ENCODE measurements at regions not wholly inside any gene's neighbourhood (a gene's known extent, or its start where the extent isn't known, plus 50 kb on each side); places are given as distances from the start of the nearest gene placed in this dataset.

GRCh38 chr5:57094753-57095683 lies 78.8 kb upstream of the GPBP1 start:
- Mint-ChIP-seq H3K36me3 (ENCODE audit: low read depth) (peaks cover 3% of the 10 kb centered on the region), H3K9me3 (peaks cover 30% of the 10 kb centered on the region), H3K27me3 (ENCODE audit: low read depth) (peaks cover 22% of the 10 kb centered on the region), H3K4me1 (ENCODE audit: low read depth) (no peaks in the 10 kb centered on the region), H3K27ac (no peak overlapping the region), H3K4me3 (no peak overlapping the region)

GRCh38 chr5:57097526-57097925 lies 76.3 kb upstream of the GPBP1 start:
- no peak overlapping the region for H3K27ac Mint-ChIP-seq
- no peaks in the 10 kb centered on the region for H3K4me1 Mint-ChIP-seq (ENCODE audit: low read depth)
- H3K36me3 Mint-ChIP-seq (ENCODE audit: low read depth), result peaks cover 3% of the 10 kb centered on the region
- no peak overlapping the region for H3K4me3 Mint-ChIP-seq
- H3K9me3 Mint-ChIP-seq, result peaks cover 30% of the 10 kb centered on the region
- H3K27me3 Mint-ChIP-seq (ENCODE audit: low read depth), result peaks cover 35% of the 10 kb centered on the region

- Mint-ChIP-seq H3K27me3 (ENCODE audit: low read depth) (peaks cover 42% of the 10 kb centered on the region), H3K9me3 (peaks cover 14% of the 10 kb centered on the region), H3K4me1 (ENCODE audit: low read depth) (no peaks in the 10 kb centered on the region), H3K27ac (no peak overlapping the region), H3K4me3 (no peak overlapping the region), H3K36me3 (ENCODE audit: low read depth) (peaks cover 3% of the 10 kb centered on the region)
Observed at GRCh38 chr5:57102189-57102904, 71.5 kb upstream of the GPBP1 start.

GRCh38 chr5:57102905-57103255 lies 71.0 kb upstream of the GPBP1 start:
- Mint-ChIP-seq H3K27ac (no peak overlapping the region), H3K27me3 (ENCODE audit: low read depth) (peaks cover 37% of the 10 kb centered on the region), H3K9me3 (peaks cover 9% of the 10 kb centered on the region), H3K4me1 (ENCODE audit: low read depth) (no peaks in the 10 kb centered on the region), H3K4me3 (no peak overlapping the region), H3K36me3 (ENCODE audit: low read depth) (no peaks in the 10 kb centered on the region)

GRCh38 chr5:57103317-57103907 lies 70.4 kb upstream of the GPBP1 start:
- no peak overlapping the region for H3K4me3 Mint-ChIP-seq
- H3K4me1 Mint-ChIP-seq (ENCODE audit: low read depth), result no peaks in the 10 kb centered on the region
- H3K27ac Mint-ChIP-seq, result no peak overlapping the region
- peaks cover 4% of the 10 kb centered on the region for H3K9me3 Mint-ChIP-seq
- H3K27me3 Mint-ChIP-seq (ENCODE audit: low read depth), result peaks cover 35% of the 10 kb centered on the region
- H3K36me3 Mint-ChIP-seq (ENCODE audit: low read depth), result no peaks in the 10 kb centered on the region

GRCh38 chr5:57106661-57107060 lies 67.2 kb upstream of the GPBP1 start:
- Mint-ChIP-seq H3K4me1 (ENCODE audit: low read depth) (no peaks in the 10 kb centered on the region), H3K27me3 (ENCODE audit: low read depth) (peaks cover 23% of the 10 kb centered on the region), H3K36me3 (ENCODE audit: low read depth) (no peaks in the 10 kb centered on the region), H3K9me3 (no peaks in the 10 kb centered on the region), H3K4me3 (no peak overlapping the region), H3K27ac (no peak overlapping the region)

GRCh38 chr5:57111993-57112392 lies 61.9 kb upstream of the GPBP1 start:
- H3K36me3 Mint-ChIP-seq (ENCODE audit: low read depth), result no peaks in the 10 kb centered on the region
- H3K4me1 Mint-ChIP-seq (ENCODE audit: low read depth), result peaks cover 9% of the 10 kb centered on the region
- H3K27ac Mint-ChIP-seq, result no peak overlapping the region
- H3K9me3 Mint-ChIP-seq, result no peaks in the 10 kb centered on the region
- no peak overlapping the region for H3K4me3 Mint-ChIP-seq
- no peaks in the 10 kb centered on the region for H3K27me3 Mint-ChIP-seq (ENCODE audit: low read depth)

GRCh38 chr5:57113481-57113880 lies 60.4 kb upstream of the GPBP1 start:
- Mint-ChIP-seq H3K4me1 (ENCODE audit: low read depth) (peaks cover 22% of the 10 kb centered on the region), H3K27me3 (ENCODE audit: low read depth) (no peaks in the 10 kb centered on the region), H3K36me3 (ENCODE audit: low read depth) (peaks cover 2% of the 10 kb centered on the region), H3K4me3 (no peak overlapping the region), H3K27ac (no peak overlapping the region), H3K9me3 (no peaks in the 10 kb centered on the region)

GRCh38 chr5:57117596-57117995 lies 56.3 kb upstream of the GPBP1 start:
- Mint-ChIP-seq H3K36me3 (ENCODE audit: low read depth) (peaks cover 3% of the 10 kb centered on the region), H3K4me1 (ENCODE audit: low read depth) (peaks cover 23% of the 10 kb centered on the region), H3K27ac (peak overlapping the region; percentile 86), H3K9me3 (peaks cover 2% of the 10 kb centered on the region), H3K4me3 (peak overlapping the region; percentile 51), H3K27me3 (ENCODE audit: low read depth) (peaks cover 2% of the 10 kb centered on the region)

GRCh38 chr5:57119031-57119430 lies 54.8 kb upstream of the GPBP1 start:
- Mint-ChIP-seq H3K27ac (no peak overlapping the region), H3K4me3 (no peak overlapping the region), H3K4me1 (ENCODE audit: low read depth) (peaks cover 21% of the 10 kb centered on the region), H3K27me3 (ENCODE audit: low read depth) (peaks cover 3% of the 10 kb centered on the region), H3K36me3 (ENCODE audit: low read depth) (peaks cover 4% of the 10 kb centered on the region), H3K9me3 (peaks cover 5% of the 10 kb centered on the region)

- Mint-ChIP-seq H3K4me3 (no peak overlapping the region), H3K4me1 (ENCODE audit: low read depth) (peaks cover 1% of the 10 kb centered on the region), H3K27ac (no peak overlapping the region), H3K36me3 (ENCODE audit: low read depth) (peaks cover 2% of the 10 kb centered on the region), H3K27me3 (ENCODE audit: low read depth) (peaks cover 3% of the 10 kb centered on the region), H3K9me3 (peaks cover 5% of the 10 kb centered on the region)
Observed at GRCh38 chr5:57124014-57124413, 49.8 kb upstream of the GPBP1 start.
